ENCODE measurements at regions not wholly inside any gene's neighbourhood (a gene's known extent, or its start where the extent isn't known, plus 50 kb on each side); places are given as distances from the start of the nearest gene placed in this dataset.

- no peak overlapping the region for H3K4me3 ChIP-seq (ENCODE audit: low read depth, low read length)
- TF ChIP-seq, protein P1, sequence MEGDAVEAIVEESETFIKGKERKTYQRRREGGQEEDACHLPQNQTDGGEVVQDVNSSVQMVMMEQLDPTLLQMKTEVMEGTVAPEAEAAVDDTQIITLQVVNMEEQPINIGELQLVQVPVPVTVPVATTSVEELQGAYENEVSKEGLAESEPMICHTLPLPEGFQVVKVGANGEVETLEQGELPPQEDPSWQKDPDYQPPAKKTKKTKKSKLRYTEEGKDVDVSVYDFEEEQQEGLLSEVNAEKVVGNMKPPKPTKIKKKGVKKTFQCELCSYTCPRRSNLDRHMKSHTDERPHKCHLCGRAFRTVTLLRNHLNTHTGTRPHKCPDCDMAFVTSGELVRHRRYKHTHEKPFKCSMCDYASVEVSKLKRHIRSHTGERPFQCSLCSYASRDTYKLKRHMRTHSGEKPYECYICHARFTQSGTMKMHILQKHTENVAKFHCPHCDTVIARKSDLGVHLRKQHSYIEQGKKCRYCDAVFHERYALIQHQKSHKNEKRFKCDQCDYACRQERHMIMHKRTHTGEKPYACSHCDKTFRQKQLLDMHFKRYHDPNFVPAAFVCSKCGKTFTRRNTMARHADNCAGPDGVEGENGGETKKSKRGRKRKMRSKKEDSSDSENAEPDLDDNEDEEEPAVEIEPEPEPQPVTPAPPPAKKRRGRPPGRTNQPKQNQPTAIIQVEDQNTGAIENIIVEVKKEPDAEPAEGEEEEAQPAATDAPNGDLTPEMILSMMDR (conservative IDR thresholded peaks at IDR 0.05; ENCODE audit: low read depth, low read length) = no peak
- no peak for DNase-seq (ENCODE audit: low read depth)
Observed at GRCh38 chr11:28536504-28537267, 428.5 kb downstream of the METTL15 start.

GRCh38 chr11:28535677-28536076, 427.5 kb downstream of the METTL15 start:
- H3K4me3 ChIP-seq (ENCODE audit: low read depth, low read length) = no peak overlapping the region
- TF ChIP-seq, protein P1 (conservative IDR thresholded peaks at IDR 0.05; ENCODE audit: low read depth, low read length) = no peak
- DNase-seq (ENCODE audit: low read depth) = no peak

GRCh38 chr11:28529540-28530410, 421.6 kb downstream of the METTL15 start:
- DNase-seq (ENCODE audit: low read depth) = peak; percentile 91
- TF ChIP-seq, protein P1 (conservative IDR thresholded peaks at IDR 0.05; ENCODE audit: low read depth, low read length) = peak; percentile 45
- H3K4me3 ChIP-seq (ENCODE audit: low read depth, low read length) = no peak overlapping the region

DNA sequence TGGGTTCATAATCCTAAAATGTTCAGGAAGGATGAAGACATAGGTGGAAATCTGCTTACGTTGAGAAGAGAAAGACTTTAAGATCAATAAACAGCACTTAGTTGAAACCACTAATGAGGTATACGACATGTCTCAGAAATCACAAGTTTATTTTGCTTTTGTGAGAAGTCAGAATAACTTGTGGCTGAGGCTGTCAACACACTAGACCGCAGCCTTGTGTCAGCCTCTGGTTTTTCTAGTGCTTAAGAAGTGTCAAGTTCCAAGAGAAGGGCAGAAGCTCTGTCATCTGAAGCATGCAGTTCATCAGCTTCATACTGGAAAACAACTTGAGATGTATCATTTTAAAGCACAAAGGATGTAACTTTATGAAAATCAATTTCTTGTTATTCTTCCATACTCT, 420.9 kb downstream of the METTL15 start:
- no peak overlapping the region for H3K4me3 ChIP-seq (ENCODE audit: low read depth, low read length)
- TF ChIP-seq, protein P1 (conservative IDR thresholded peaks at IDR 0.05; ENCODE audit: low read depth, low read length) = no peak
- DNase-seq (ENCODE audit: low read depth) = peak; percentile 92

- no peak overlapping the region for H3K4me3 ChIP-seq (ENCODE audit: low read depth, low read length)
- TF ChIP-seq, protein P1 (conservative IDR thresholded peaks at IDR 0.05; ENCODE audit: low read depth, low read length) = no peak
- no peak for DNase-seq (ENCODE audit: low read depth)
Observed at GRCh38 chr11:28528217-28528616, 420.0 kb downstream of the METTL15 start.

DNA sequence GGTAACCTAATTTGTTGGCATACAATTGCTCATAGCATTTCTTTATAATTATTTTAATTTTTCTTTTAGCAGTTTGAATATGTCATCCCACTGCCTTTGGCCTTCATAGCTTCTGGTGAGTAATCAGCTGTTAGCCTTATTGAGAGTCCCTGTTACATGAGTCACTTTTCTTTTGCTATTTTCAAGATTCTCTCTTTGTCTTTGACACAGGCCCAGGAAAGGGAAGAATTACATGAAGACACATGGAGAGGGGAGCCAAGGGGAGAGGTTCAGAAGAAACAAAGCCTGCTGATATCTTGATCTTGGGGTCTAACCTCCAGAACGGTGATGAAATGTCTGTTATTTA, 418.2 kb downstream of the METTL15 start:
- H3K4me3 ChIP-seq (ENCODE audit: low read depth, low read length) = no peak overlapping the region
- TF ChIP-seq, protein P1 (conservative IDR thresholded peaks at IDR 0.05; ENCODE audit: low read depth, low read length) = no peak
- peak; percentile 23 for DNase-seq (ENCODE audit: low read depth)

Measured in choroid plexus epithelial cell (primary cell).